Left renal cortex interstitium (tissue), 4 donors: ENCODE measurements at regions not wholly inside any gene's neighbourhood (a gene's known extent, or its start where the extent isn't known, plus 50 kb on each side); places are given as distances from the start of the nearest gene placed in this dataset.
A peak's percentile ranks its signal among the peaks of the same experiment; 100 is the strongest.

Experiments
- DNase-seq, 4 donors: peaks; one replicate each; pipeline ENCODE4 v3.0.0-alpha.2; 2013; ENCODE audit warnings: low read depth in 4 of 4, low spot score in 2 of 4, missing footprints in 1 of 4

DNA sequence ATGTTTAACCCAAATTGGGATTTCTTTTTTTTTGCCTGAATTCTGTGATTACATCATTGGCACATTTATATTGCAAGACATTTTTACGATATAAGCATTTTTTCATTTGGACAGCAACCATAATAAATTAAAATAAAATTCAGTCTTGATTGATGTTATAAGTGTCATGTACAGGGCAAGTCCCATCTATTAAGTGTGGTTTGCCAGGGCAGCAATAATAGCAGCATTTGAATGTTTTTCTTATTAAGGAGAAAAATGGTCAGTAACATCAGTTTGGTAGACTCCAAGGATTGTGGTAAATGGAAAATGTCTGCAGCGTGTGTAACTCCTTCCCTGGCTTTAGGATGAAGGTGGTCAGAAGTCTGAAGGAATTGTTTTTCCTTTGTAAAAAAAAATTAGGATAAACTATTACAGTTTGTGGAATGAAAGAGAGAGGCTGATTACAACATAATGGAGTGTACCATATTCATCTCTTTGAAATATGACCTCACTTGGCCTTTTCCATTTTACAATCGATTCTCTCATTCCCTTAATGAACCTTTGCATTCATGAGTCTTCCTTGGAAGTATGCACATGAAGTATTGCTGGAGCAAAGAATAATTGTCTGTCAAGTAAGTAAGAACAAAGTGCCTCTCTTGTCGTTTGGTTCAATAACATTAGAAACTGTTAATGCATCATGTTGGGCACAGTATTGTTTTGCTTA is 405.4 kb upstream of the THRB start:
- DNase-seq, result no peak

DNA sequence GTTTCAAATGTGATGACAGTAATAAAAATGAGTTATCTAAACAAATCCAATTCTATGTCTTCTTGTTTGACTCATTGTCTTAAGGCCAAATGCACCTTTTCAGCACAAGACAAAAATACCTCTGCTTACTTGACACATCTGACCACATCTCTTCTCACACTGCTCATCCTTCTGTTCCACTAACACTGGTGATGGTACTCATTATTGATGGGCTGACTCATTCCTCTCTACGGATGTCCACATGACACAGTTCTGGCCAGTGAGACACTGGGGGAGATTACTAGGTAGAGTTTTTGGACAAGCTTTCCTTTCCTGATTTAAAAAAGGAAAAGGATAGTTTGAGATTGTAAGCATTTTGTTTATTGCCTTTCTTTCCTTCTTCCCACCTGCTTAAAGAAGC is 410.6 kb upstream of the THRB start:
- DNase-seq, result no peak

DNA sequence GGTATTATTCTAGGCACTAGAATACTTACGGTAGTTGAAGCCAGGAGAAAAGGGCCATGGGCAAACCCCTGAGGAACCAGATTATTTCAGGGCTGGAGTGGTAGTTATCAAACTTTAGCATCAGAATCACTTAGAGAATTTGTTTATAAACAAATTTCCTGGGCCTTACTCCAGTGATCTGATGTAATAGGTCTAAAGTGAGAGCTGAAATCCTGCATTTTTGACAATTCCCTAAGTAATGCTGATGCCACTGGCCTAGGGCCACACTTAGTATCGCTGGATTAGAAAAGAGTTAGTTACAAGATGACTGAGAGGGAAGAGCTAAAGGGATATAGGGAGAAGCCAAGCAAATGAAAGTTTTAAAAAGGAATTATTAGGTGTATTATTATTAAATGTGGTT is 412.5 kb upstream of the THRB start:
- no peak for DNase-seq

DNA sequence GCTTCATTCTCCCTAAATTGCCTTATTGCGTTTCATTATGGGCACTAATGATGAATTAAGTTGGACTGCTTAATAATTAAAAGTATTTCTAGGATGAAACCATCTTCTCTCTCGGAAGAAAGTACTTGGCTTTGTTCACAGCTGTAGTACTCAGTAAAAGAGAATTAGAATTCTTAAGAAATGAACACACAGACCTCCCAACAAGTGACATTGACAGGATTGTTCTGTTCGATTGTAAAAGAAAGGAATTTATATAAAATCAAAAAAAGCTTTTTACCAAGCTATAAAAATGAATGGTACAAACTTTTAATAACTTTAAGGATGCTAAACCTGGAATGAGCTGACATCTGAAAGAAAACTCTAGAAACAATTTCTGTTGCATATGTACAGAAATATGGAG is 416.4 kb upstream of the THRB start:
- no peak for DNase-seq

DNA sequence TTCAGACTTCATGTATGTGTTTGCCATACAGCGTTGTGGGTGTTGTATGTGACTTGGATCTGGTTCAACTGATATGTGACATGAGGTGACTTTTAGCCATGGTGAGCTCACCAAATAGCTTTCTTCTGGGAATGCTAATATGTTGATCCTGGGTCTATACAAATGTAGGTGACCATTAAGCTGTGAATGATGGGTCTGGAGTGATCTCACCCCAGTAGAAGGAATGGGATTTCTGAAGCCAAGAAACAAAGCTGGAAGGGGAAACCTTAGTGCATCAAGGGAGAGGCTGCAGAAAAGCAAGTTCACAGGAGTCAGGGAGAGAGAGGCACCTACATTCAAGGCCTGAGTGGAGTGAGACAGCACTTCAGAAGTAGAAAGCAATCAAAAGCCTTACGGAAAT is 421.0 kb upstream of the THRB start:
- DNase-seq, result no peak

DNA sequence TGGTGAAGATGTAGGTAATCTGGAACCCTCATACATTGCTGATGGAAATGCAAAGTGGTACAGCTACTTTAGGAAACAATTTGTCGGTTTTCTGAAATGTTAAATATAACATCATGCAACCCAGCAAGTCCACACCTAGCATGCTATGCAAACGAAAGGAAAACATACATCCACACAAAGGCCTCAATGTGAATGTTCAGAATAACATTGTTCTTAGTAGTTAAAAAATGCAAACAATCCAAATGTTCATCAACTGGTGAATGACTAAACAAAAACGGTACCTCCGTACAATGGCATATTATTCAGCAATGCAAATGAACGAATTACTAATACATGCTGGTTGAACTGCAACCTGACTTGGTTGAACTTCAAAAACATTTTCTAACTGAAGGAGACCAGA is 423.3 kb upstream of the THRB start:
- no peak for DNase-seq

DNA sequence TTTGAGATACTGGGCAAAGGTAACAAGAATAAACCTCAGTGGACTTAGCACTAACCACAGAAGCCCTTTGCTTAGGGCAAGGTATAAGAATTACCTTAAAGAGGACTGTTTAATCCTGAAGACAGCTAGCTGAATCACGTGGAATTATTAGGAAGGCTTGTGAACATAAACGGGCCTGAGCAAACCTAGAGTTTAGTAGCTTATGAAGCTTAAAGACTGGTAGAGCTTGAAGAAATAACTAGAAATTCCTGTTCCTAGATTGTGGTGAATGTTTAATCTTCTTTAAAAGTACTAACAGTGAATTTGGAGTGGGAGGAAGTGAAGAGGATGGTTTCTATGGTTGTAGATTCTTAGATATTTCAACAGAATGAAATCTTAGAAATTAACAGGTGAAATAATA is 428.9 kb upstream of the THRB start:
- peak in 2 of 4 donors; percentile 35 to 44 for DNase-seq

DNA sequence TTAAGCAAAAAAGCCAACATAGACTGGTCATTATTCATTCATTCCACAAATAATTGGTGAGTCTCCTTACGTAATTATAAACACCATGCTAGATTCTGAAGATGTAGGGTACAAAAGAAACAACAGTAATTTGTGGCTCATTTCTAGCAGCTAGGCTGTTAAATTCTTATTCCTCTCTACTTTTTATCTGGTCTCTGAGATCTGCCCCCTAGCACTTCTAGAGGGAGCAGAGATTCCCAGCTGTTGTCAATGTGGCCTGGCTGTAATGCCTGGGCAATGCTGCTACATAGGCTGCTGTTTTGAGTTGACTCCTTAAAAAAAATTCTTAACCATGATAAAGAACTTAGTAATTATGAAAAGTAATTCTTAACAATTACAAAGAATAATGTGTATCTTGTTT is 434.9 kb upstream of the THRB start:
- no peak for DNase-seq

DNA sequence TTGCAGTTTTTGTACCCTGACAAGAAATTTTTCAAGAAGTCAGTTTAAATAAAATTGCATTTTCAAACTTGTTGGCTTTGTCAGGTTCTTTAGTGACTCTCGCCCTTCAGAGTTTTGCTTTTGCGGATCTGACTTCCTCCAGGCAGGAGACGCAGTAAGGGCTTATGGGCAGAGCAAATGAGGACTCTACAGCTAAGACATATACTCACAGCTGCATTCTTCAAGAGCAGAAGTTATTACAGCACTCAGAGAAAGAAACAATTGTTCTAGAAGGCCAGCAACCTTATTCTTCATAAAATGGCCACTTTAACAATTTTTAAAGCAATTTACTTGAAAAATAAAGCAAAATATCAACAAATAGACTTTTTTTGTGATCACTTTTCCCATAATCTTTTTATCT is 438.8 kb upstream of the THRB start:
- DNase-seq, result no peak

DNA sequence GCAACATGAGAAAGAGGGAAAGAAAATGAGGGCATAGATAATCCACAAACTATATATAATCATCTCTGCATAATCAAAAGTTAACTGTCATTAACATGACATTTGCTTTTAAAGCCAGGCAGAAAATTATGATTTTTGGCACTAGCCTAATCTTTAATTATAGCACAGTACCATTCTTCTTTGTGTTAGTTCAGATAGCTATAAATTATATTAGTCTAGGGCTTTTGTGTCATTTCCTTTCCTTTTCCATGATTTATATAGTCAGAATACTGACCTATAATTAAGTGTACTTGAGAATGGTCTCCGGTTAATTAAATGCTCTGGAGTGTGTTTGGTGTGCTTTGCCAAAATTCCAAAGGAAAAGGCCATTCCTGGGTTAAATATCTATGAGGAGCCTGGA is 441.9 kb upstream of the THRB start:
- no peak for DNase-seq

DNA sequence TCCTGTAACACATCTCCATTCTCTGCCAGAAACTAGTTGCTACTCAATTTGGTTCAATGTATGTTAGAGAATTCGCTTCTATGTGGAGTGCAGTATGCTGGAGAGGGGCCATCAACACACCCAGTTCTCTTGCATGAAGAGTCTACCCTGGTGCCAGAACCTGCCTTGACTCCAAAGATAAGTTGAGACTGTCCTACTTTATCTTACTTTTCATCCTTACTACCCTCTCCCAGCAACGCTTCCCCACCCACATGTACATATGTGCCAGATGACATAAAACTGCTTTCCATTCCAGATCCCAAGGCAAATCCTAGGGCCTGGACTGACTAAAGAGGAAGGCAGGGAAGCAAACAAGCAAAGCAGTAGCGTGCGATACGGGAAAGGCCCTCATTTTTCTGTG is 442.6 kb upstream of the THRB start:
- no peak for DNase-seq

DNA sequence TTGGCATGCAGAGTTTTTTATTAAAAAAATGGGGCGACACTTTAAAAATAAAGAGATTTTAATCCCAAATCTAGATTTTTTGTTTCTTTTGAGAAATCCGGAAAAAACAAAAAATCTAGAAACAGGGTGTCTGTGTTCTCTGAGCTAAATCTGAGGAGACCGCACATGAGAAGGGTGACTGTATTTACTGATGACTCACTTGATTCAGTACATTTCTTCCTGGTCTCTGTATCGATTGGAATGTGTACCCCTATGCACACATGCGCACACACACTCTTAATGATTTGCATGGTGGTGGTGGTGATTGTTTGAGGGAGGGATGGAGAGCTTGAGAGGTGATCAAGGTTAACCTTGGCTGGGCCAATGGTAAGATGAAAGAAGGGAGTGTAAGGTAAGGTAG is 443.1 kb upstream of the THRB start:
- no peak for DNase-seq

DNA sequence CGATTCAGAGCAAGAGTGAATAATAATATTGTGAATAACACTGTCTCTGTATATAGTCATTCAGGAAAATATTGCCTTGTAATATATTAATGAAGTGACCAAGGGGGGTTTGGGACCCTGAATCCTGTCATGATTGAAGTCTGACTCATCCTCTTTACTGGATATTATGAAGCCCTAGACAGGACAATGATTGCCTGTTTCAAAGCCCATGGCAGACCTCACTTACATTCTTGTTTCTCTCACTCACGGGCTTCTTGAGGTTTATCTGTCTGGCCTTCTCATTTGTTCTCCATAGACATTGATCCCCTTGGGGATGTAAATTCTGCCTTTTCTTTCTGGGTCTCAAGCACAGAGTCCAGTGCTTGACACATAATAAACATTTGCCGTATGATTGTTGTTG is 449.3 kb upstream of the THRB start:
- DNase-seq, result no peak

DNA sequence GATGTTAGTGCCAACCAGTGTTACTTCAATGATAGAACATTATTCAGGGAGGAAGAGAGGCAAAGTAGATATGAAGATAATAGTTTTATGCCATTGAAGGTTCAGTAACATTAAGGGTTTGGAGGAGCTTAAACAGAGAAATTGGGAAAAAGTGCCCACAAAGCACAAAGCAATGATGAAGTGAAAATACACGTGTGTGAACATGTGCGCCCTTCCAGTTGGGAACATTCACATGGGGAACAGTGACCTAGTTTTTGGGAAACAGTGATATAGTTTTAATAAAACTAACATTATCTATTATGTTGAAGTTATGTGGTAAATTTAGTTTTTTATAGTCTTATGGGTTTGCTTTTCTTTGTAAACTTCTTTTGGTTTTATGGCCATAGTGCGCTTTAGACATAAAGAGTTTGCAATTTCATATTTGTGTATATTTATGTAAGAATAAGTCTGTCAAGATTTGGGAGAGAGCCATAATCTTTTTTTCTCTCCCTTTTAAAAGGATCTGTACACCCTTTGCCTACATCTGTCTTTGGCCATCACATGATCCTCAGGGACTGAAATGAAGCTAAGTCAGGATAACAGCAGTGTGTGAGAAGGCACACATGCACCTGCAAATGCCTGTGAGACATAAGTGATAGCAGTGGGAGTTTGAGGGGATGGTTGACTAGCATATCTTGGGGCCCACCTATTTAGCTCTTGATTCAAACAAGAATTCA is 450.3 kb upstream of the THRB start:
- DNase-seq, result no peak

DNA sequence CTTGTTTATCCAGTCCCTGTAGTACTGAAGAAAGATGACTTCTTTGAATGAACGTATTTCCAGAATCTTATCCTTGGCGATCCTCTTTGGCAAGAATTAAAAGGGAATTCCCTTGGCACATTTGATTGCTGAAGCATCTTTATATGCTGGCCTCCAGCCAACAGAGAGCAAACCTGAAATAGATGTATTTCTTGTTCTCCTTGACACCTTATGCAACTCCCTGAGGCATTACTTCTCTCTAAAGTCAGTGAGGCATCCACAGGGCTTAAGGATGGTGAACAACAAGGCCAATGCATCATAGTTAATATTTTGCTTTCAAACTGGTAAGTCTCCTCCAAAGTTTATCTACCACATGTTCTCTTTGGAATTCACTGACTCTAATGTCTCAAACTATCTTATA is 450.9 kb upstream of the THRB start:
- DNase-seq, result no peak

DNA sequence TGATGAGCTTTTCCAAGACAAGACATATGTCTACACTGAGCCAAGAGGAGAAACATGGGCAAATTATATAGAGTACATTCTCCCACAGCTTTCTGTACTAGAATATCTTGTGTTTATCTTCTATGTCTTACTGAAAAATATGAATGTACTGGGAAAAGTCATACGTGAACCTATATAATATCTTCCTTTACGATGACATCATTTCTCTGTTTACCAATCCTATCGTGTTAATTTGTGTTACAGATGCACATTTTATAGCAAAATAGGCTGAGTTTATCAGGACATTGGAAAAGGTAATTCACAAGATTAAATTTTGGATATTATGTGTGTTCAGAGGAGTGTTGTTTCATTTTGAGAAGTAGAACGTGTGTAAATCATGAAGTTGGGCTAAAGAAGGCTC is 452.5 kb upstream of the THRB start:
- DNase-seq, result no peak

DNA sequence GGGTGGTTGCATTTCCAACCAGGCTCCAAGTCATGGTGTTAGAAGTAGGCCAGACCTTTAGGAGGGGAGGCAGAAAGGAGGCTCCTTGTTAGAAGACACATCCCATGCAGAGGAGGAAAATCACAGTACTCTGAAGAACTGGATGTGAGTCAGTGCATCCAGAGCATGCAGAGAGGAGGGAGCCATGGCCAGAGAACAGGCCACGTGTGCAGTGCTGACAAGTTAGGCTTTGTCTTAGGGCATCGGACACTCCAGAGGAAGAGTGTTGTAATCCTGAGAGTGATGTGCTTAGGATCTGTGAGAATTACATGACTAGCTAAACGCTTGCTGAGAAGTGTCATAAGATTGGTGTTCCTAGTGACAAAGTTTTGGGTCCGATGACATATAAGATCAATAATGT is 456.5 kb upstream of the THRB start:
- no peak for DNase-seq

DNA sequence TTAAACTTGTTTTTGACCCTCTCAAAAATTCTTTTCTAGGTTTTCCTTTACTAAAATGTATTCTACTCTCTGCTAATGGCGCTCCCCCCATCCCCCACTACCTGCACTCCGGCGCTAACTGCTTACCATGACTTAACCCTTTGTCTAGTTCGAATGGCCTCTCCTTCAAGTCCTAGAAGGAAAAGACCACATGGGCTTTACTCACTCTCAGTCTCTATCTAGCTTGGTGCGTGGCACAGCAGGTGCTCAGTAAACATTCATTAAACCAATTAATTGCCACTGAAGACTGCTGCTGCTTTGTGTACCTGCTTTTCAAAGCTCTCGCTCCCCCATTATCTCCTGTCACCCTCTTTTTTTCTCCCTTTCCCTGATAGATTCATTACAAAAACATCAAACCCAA is 457.7 kb upstream of the THRB start:
- DNase-seq, result no peak

DNA sequence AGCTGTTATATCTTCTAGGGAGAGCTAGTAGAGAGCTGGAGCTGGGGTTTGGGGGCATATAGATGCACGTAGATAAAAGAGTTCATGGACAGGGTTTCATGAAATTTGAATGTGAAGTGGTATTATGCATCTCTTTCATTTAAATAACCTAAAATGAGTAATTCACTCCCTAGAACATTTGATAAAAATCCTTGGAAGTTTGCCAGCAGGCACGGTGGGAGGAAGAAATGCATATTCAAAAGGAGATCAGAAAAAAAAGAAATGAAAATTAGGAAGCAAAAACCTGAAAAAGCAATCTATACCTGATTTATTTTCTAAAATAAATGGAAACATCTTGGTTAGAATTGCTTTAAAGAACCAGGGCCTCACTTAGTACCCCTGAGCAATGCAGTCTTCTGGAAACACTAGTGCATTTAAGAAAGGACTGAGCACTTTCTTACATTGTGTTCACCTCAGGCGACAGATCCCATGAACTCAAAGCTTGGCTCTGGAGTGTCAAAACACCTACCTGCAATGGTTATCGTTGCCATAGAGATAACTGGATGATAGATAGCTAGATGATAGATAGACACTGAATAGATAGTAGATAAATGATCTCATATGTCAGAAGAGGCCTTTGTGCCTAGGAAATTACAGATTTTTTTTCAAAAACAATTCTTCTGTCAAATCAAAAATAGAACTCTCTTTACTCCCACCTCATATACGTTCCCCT is 458.6 kb upstream of the THRB start:
- no peak for DNase-seq

DNA sequence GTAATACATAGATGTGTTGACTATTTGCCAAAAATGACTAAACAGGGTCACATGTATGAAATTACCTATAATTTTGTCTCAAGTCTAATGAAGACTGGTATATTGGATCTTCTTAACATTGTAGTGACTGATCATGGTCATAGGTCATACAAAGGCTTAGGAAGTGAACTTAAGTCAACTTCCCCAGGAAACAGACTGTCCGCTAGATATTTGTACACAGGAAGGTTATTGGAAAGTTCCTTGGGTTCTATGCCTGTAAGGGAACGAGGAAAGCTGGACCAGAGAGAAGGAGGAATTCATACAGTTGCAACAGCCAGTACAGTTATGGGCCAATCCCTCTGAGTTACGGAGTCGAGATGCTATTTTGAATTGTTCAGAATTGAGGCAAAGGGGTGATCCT is 462.0 kb upstream of the THRB start:
- no peak for DNase-seq

DNA sequence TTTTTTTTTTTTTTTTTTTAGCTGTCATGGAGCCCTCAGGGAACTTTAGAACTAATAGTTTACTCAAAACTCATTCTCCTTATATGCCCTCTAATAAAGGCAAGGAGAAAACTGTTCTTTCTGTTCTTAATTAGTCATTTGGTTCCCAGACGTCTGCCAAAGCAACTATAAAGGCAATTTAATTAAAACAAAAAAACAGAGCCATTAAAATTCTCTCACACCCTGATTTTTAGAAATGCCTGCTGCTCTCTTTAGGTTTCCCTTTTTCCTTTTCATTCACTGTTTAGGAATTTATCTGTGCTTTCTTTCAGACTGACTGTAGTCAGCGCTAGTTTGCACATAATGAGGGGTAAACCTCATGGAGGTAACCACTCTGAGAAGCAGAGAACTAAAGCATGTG is 463.6 kb upstream of the THRB start:
- DNase-seq, result no peak

DNA sequence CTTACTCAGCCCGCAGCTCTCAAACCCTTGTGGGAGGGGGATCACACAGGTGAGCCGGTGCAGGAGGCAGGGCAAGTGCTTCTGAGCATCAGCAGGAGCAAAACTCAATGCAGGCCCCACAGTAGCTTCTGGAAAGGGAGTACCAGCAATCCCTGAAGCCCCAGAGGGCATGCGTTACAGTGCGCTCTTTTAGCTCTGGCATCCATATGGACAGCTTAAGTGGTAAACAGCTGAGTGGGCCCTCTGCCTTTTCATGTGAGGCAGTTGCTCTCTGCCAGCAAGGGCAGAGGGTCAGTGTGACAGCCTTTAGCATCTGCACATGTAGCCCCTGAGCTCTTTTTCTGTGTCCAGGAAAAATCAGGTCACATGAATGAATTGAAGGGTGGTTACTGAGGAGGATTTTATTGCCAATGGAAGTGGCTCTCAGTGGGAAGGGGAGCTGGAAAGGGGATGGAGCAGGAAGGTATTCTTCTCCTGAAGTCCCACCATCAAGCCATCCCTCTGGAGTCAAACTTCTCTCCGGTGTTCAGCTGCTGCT is 464.3 kb upstream of the THRB start:
- no peak for DNase-seq
